Body of pancreas (tissue), 4 donors: ENCODE measurements at regions not wholly inside any gene's neighbourhood (a gene's known extent, or its start where the extent isn't known, plus 50 kb on each side); places are given as distances from the start of the nearest gene placed in this dataset.

Source experiments
- ATAC-seq: fragments of 150-250 bp; one replicate; pipeline ENCODE4 v1.9.1; 2016
- DNase-seq, 4 donors: peaks; one replicate each; pipeline ENCODE4 v3.0.0-alpha.2; 2019
- H3K27ac ChIP-seq, 4 donors: fragments of 200-600 bp; sonication (generic); 1 replicate in 3 of 4; 2 replicates in 1 of 4; pipeline versions ENCODE4 v1.5.1 to v1.6.1; 2016 to 2019; ENCODE audit warnings: mild to moderate bottlenecking in 1 of 4, mixed read lengths in 1 of 4, moderate library complexity in 1 of 4
- H3K27me3 ChIP-seq, 2 donors: fragments of 200-600 bp; sonication (generic); one replicate each; pipeline ENCODE4 v1.6.0; 2016; ENCODE audit warnings: mild to moderate bottlenecking in 1 of 2
- H3K36me3 ChIP-seq, 2 donors: fragments of 200-600 bp; sonication (generic); replicated peaks in 1 of 2; 2 replicates each; pipeline ENCODE4 v1.5.1; 2016; ENCODE audit warnings: low read depth in 2 of 2; ENCODE audit not compliant: insufficient read depth in 1 of 2
- H3K4me1 ChIP-seq: fragments of 200-600 bp; sonication (generic); one replicate; pipeline ENCODE4 v1.6.0; 2016
- H3K4me3 ChIP-seq, 2 donors: fragments of 200-600 bp; sonication (generic); 1 replicate in 1 of 2; 2 replicates in 1 of 2; pipeline ENCODE4 v1.5.1; 2016 to 2019
- H3K9me3 ChIP-seq, 3 donors: fragments of 200-600 bp; sonication (generic); 1 replicate in 2 of 3; 2 replicates in 1 of 3; pipeline ENCODE4 v1.5.1; 2016
- CTCF ChIP-seq, 7 experiments: fragments of 450-650 bp in 4 of 7; fragments of 200-600 bp in 3 of 7; sonication (generic) in 3 of 7; IDR thresholded peaks; one replicate each; pipeline ENCODE4 v1.5.1; 2016 to 2019; ENCODE audit warnings: antibody characterized with exemption in 7 of 7
- POLR2A ChIP-seq, 3 donors: fragments of 450-650 bp; IDR thresholded peaks; one replicate each; pipeline ENCODE4 v1.6.1; 2016; ENCODE audit warnings: antibody characterized with exemption in 3 of 3, mild to moderate bottlenecking in 2 of 3
- WGBS, 2 donors: methylation state at CpG; one replicate each; pipeline ENCODE4 v1.1.5; 2017; 5-methylcytosine and 5-hydroxymethylcytosine counted together
- intact Hi-C: fragments of 100-400 bp; cut with DNase I; formaldehyde crosslinking; loops from one replicate; pipeline ENCODE4 v1.15.1; 2023

GRCh38 chr20:61133611-61134010 is 118.5 kb upstream of the CDH4 start:
- TF ChIP-seq POLR2A (IDR thresholded peaks at IDR 0.05) (no peak), CTCF (IDR thresholded peaks at IDR 0.05) (no peak)
- Histone ChIP-seq H3K4me1 (no peaks in the 10 kb centered on the region), H3K4me3 (no peak overlapping the region), H3K36me3 (no peaks in the 10 kb centered on the region), H3K9me3 (no peaks in the 10 kb centered on the region), H3K27ac (no peak overlapping the region), H3K27me3 (no peaks in the 10 kb centered on the region)
- 64 to 67% methylated on average over 6 of the region's 6 CpGs for WGBS, 2 donors
- DNase-seq (no peak), ATAC-seq (no peak)
- intact Hi-C loops: no loop called here

- intact Hi-C loops: no loop called here
- DNase-seq (no peak), ATAC-seq (no peak)
- no peak overlapping the region for H3K27ac ChIP-seq
- no peak for TF ChIP-seq POLR2A (IDR thresholded peaks at IDR 0.05)
- TF ChIP-seq CTCF (IDR thresholded peaks at IDR 0.05): no peak
- 42% methylated on average over 9 of the region's 9 CpGs for WGBS, 2 donors
- H3K27me3 ChIP-seq: no peaks in the 10 kb centered on the region
- no peaks in the 10 kb centered on the region for H3K4me1 ChIP-seq
- no peak overlapping the region for H3K4me3 ChIP-seq
- no peaks in the 10 kb centered on the region for H3K36me3 ChIP-seq
- no peaks in the 10 kb centered on the region for H3K9me3 ChIP-seq
These were observed 117.6 kb upstream of the CDH4 start for GRCh38 chr20:61134296-61135030.

- H3K27me3 ChIP-seq: no peaks in the 10 kb centered on the region
- no peaks in the 10 kb centered on the region for H3K9me3 ChIP-seq
- no peak overlapping the region for H3K27ac ChIP-seq
- DNase-seq (no peak), ATAC-seq (no peak)
- H3K4me3 ChIP-seq: no peak overlapping the region
- no peaks in the 10 kb centered on the region for H3K36me3 ChIP-seq
- H3K4me1 ChIP-seq: no peaks in the 10 kb centered on the region
- 60 to 66% methylated on average over 11 of the region's 11 CpGs for WGBS, 2 donors
- no peak for TF ChIP-seq CTCF (IDR thresholded peaks at IDR 0.05)
- TF ChIP-seq POLR2A (IDR thresholded peaks at IDR 0.05): no peak
- intact Hi-C loops: no loop called here
These were observed 116.8 kb upstream of the CDH4 start for GRCh38 chr20:61135266-61135665.

- no peaks in the 10 kb centered on the region for H3K9me3 ChIP-seq
- 13 to 33% methylated on average over 6 to 15 of the region's 15 CpGs for WGBS, 2 donors
- intact Hi-C loops: no loop called here
- H3K4me3 ChIP-seq: no peak overlapping the region
- DNase-seq: no peak
- TF ChIP-seq CTCF (IDR thresholded peaks at IDR 0.05): no peak
- H3K27me3 ChIP-seq: no peaks in the 10 kb centered on the region
- ATAC-seq: no peak
- H3K36me3 ChIP-seq: no peaks in the 10 kb centered on the region
- H3K27ac ChIP-seq: no peak overlapping the region
- H3K4me1 ChIP-seq: no peaks in the 10 kb centered on the region
These were observed 116.1 kb upstream of the CDH4 start for GRCh38 chr20:61135968-61136367.

- Histone ChIP-seq H3K4me3 (no peak overlapping the region), H3K9me3 (no peaks in the 10 kb centered on the region), H3K27me3 (no peaks in the 10 kb centered on the region), H3K36me3 (no peaks in the 10 kb centered on the region), H3K4me1 (no peaks in the 10 kb centered on the region), H3K27ac (no peak overlapping the region)
- intact Hi-C loops: no loop called here
- DNase-seq (no peak), ATAC-seq (no peak)
- 53 to 56% methylated on average over 5 of the region's 5 CpGs for WGBS, 2 donors
- TF ChIP-seq POLR2A (IDR thresholded peaks at IDR 0.05) (no peak), CTCF (IDR thresholded peaks at IDR 0.05) (no peak)
These were observed 113.5 kb upstream of the CDH4 start for GRCh38 chr20:61138566-61138965.
